HCT116 (cell line): ENCODE measurements at regions not wholly inside any gene's neighbourhood (a gene's known extent, or its start where the extent isn't known, plus 50 kb on each side); places are given as distances from the start of the nearest gene placed in this dataset.

Source experiments
- ATAC-seq: fragments of 200-7000 bp; cut with Tn5 transposase; 2 replicates; pipeline ENCODE4 v1.9.1; 2020; ENCODE audit warnings: mild to moderate bottlenecking, moderate library complexity
- BruUV-seq: library from RNA; stranded (reverse); fragments of 400-500 nt; replicated peaks from 2 replicates; lab custom pipeline; 2021; lab: Mats Ljungman, UMichigan
- CTCF ChIA-PET: fragments of 300-600 bp; sonication (Branson Sonifier 250); formaldehyde crosslinking; loops from one replicate; lab custom pipeline; 2021; ENCODE audit warnings: antibody characterized with exemption; lab: Charles Lee
- POLR2A ChIA-PET: fragments of 300-600, 350-600 bp; sonication (Branson Sonifier 250); formaldehyde crosslinking; loops from one replicate; lab custom pipeline; 2021; ENCODE audit warnings: antibody characterized with exemption; lab: Charles Lee
- RAD21 ChIA-PET, 2 experiments: fragments of 300-600 bp; sonication (Branson Sonifier 250); formaldehyde crosslinking; loops; one replicate each; lab custom pipeline; 2023; ENCODE audit warnings: low total read pairs in 2 of 2; ENCODE audit not compliant: uncharacterized antibody in 2 of 2, unreplicated experiment in 2 of 2, low non-redundant PET in 1 of 2; lab: Charles Lee
- DNase-seq: peaks from one replicate; pipeline ENCODE4 v3.0.0-alpha.2; 2010; ENCODE audit warnings: low read depth, low spot score
- H2AFZ ChIP-seq: fragments of 200-600 bp; shearing (Covaris generic), sonication (generic); 2 replicates; pipeline ENCODE4 v1.6.1; 2017; ENCODE audit warnings: low read depth, mixed run types, mixed read lengths, antibody characterized with exemption, low read length; ENCODE audit not compliant: poor library complexity, severe bottlenecking
- H3K27ac ChIP-seq: 2 replicates; pipeline ENCODE4 v1.5.1; 2012; ENCODE audit warnings: low read depth, low read length
- H3K27me3 ChIP-seq: fragments of 200-600 bp; sonication (generic); 2 replicates; pipeline ENCODE4 v1.6.1; 2016; ENCODE audit warnings: mixed run types, low read length, mixed read lengths; ENCODE audit not compliant: insufficient read depth
- H3K36me3 ChIP-seq, 2 experiments: fragments of 200-500 bp in 1 of 2; fragments of 200-600 bp in 1 of 2; sonication (Bioruptor generic) in 1 of 2; sonication (generic) in 1 of 2; 2 replicates each; pipeline versions ENCODE4 v1.5.1 to v1.6.1; 2014 to 2016; ENCODE audit warnings: low read length in 2 of 2, inconsistent platforms in 1 of 2, mixed read lengths in 1 of 2, mixed run types in 1 of 2; ENCODE audit not compliant: insufficient read depth in 2 of 2, control insufficient read depth in 1 of 2
- H3K4me1 ChIP-seq, 2 experiments: fragments of 200-600 bp in 1 of 2; sonication (generic) in 1 of 2; 2 replicates each; pipeline versions ENCODE4 v1.5.1 to v1.6.1; 2012 to 2017; ENCODE audit warnings: low read length in 2 of 2, inconsistent platforms in 1 of 2, mild to moderate bottlenecking in 1 of 2, mixed read lengths in 1 of 2, mixed run types in 1 of 2, moderate library complexity in 1 of 2; ENCODE audit not compliant: insufficient read depth in 2 of 2, control insufficient read depth in 1 of 2
- H3K4me2 ChIP-seq: fragments of 200-600 bp; sonication (generic); 2 replicates; pipeline ENCODE4 v1.6.1; 2017; ENCODE audit warnings: mixed run types, low read length, mixed read lengths
- H3K4me3 ChIP-seq, 2 experiments: fragments of 200-600 bp in 1 of 2; sonication (generic) in 1 of 2; replicated peaks in 1 of 2; 2 replicates each; pipeline ENCODE4 v1.5.1; 2011 to 2016; ENCODE audit warnings: low read length in 2 of 2, control low read depth in 1 of 2, low read depth in 1 of 2, mild to moderate bottlenecking in 1 of 2, mixed read lengths in 1 of 2, mixed run types in 1 of 2
- H3K79me2 ChIP-seq: fragments of 200-600 bp; sonication (generic); 2 replicates; pipeline ENCODE4 v1.6.1; 2017; ENCODE audit warnings: mild to moderate bottlenecking, mixed run types, low read length, moderate library complexity, mixed read lengths; ENCODE audit not compliant: insufficient read depth
- H3K9ac ChIP-seq: fragments of 200-600 bp; sonication (generic); 2 replicates; pipeline ENCODE4 v1.6.1; 2016; ENCODE audit warnings: low read length, mixed read lengths
- H3K9me2 ChIP-seq: fragments of 200-600 bp; sonication (generic), shearing (Covaris generic); 2 replicates; pipeline ENCODE4 v1.6.1; 2017; ENCODE audit warnings: mixed run types, mild to moderate bottlenecking, moderate library complexity; ENCODE audit not compliant: insufficient read depth
- H3K9me3 ChIP-seq, 2 experiments: fragments of 200-500 bp in 1 of 2; fragments of 200-600 bp in 1 of 2; sonication (Bioruptor generic) in 1 of 2; sonication (generic) in 1 of 2; 2 replicates each; pipeline ENCODE4 v1.6.1; 2014 to 2017; ENCODE audit warnings: low read length in 2 of 2, mixed read lengths in 2 of 2, inconsistent platforms in 1 of 2, low read depth in 1 of 2, mild to moderate bottlenecking in 1 of 2, mixed run types in 1 of 2, moderate library complexity in 1 of 2; ENCODE audit not compliant: control insufficient read depth in 1 of 2, insufficient read depth in 1 of 2
- H4K20me1 ChIP-seq: fragments of 200-600 bp; sonication (generic), shearing (Covaris generic); 2 replicates; pipeline ENCODE4 v1.6.1; 2017; ENCODE audit warnings: mixed run types, mild to moderate bottlenecking, moderate library complexity; ENCODE audit not compliant: insufficient read depth
- CTCF ChIP-seq, 3 experiments: fragments of 200-600 bp in 1 of 3; sonication (generic) in 1 of 3; IDR thresholded peaks in 2 of 3; conservative IDR thresholded peaks in 1 of 3; 2 replicates each; pipeline ENCODE4 v1.5.1; 2012 to 2017; ENCODE audit warnings: low read depth in 2 of 3, low read length in 2 of 3, antibody characterized with exemption in 1 of 3, borderline replicate concordance in 1 of 3, control low read depth in 1 of 3, mild to moderate bottlenecking in 1 of 3, mixed read lengths in 1 of 3, mixed run types in 1 of 3, moderate library complexity in 1 of 3; ENCODE audit not compliant: insufficient read depth in 1 of 3
- FOSL1 ChIP-seq: IDR thresholded peaks from 2 replicates; pipeline ENCODE4 v1.6.1; 2012; ENCODE audit warnings: low read depth
- JUND ChIP-seq: IDR thresholded peaks from 2 replicates; pipeline ENCODE4 v1.6.1; 2012
- POLR2A ChIP-seq: IDR thresholded peaks from 2 replicates; pipeline ENCODE4 v1.7.0; 2011; ENCODE audit warnings: borderline replicate concordance; ENCODE audit not compliant: insufficient read depth, insufficient read length; ENCODE audit errors: extremely low read depth
- POLR2AphosphoS5 ChIP-seq: IDR thresholded peaks from 2 replicates; pipeline ENCODE4 v1.6.1; 2011; ENCODE audit warnings: mild to moderate bottlenecking, low read depth, low read length, moderate library complexity
- SIN3A ChIP-seq: IDR thresholded peaks from 2 replicates; pipeline ENCODE4 v1.6.1; 2012; ENCODE audit warnings: low read depth
- SP1 ChIP-seq: IDR thresholded peaks from 2 replicates; pipeline ENCODE4 v1.6.1; 2012; ENCODE audit warnings: low read depth
- SRF ChIP-seq: IDR thresholded peaks from 2 replicates; pipeline ENCODE4 v1.6.1; 2012; ENCODE audit warnings: low read depth
- intact Hi-C: fragments of 100-400 bp; cut with micrococcal nuclease; formaldehyde crosslinking; loops from 2 replicates; pipeline ENCODE4 v1.10.0; 2022

- CTCF ChIA-PET = no interaction called here
- BruUV-seq = no TSS peak
- ATAC-seq (no peak), DNase-seq (no peak)
- H3K27me3 ChIP-seq = no peaks in the 10 kb centered on the region
- H3K9ac ChIP-seq = no peak overlapping the region
- POLR2A ChIA-PET = no interaction called here
- H3K27ac ChIP-seq = no peak overlapping the region
- H3K4me1 ChIP-seq = peaks cover 14 to 17% of the 10 kb centered on the region in 2 experiments; a peak in 3 of 4 replicates
- no peaks in the 10 kb centered on the region for H3K36me3 ChIP-seq
- H4K20me1 ChIP-seq = no peaks in the 10 kb centered on the region
- H3K4me3 ChIP-seq = no peak overlapping the region
- H3K79me2 ChIP-seq = no peaks in the 10 kb centered on the region
- TF ChIP-seq SP1 (no peak), CTCF (IDR thresholded peaks at IDR 0.05 in 2 of 3, conservative IDR thresholded peaks at IDR 0.05 in 1 of 3; ENCODE audit: borderline replicate concordance in 1 of 3, insufficient read depth in 1 of 3, low read depth in 2 of 3, low read length in 2 of 3) (no peak), POLR2A (no peak), FOSL1 (no peak)
- intact Hi-C loops = loop anchor here (10.0 kb wide), 1 partner anchor 433 kb away; no protein-coding TSS in a partner anchor
- no peak overlapping the region for H2AFZ ChIP-seq
- no peaks in the 10 kb centered on the region for H3K9me2 ChIP-seq
- H3K4me2 ChIP-seq = no peak overlapping the region
- RAD21 ChIA-PET = no interaction called here
- H3K9me3 ChIP-seq = peaks cover 2 to 3% of the 10 kb centered on the region in 2 experiments; a peak in 2 of 4 replicates
Measured at GRCh38 chr6:140462076-140462452, 1087.6 kb upstream of the CITED2 start.

- Histone ChIP-seq H2AFZ (no peak overlapping the region), H3K9ac (no peak overlapping the region), H3K4me2 (no peak overlapping the region), H3K4me1 (peaks cover 14 to 17% of the 10 kb centered on the region in 2 experiments; a peak in 3 of 4 replicates), H3K9me3 (no peaks in the 10 kb centered on the region), H3K9me2 (no peaks in the 10 kb centered on the region), H3K27ac (no peak overlapping the region), H3K4me3 (no peak overlapping the region), H3K79me2 (no peaks in the 10 kb centered on the region), H3K27me3 (no peaks in the 10 kb centered on the region), H4K20me1 (no peaks in the 10 kb centered on the region), H3K36me3 (no peaks in the 10 kb centered on the region)
- DNase-seq (no peak), ATAC-seq (no peak)
- RAD21 ChIA-PET = no interaction called here
- no TSS peak for BruUV-seq
- TF ChIP-seq CTCF (IDR thresholded peaks at IDR 0.05 in 2 of 3, conservative IDR thresholded peaks at IDR 0.05 in 1 of 3; ENCODE audit: borderline replicate concordance in 1 of 3, insufficient read depth in 1 of 3, low read depth in 2 of 3, low read length in 2 of 3) (no peak), JUND (no peak), POLR2AphosphoS5 (no peak), SIN3A (no peak), SP1 (no peak), SRF (no peak)
- intact Hi-C loops = loop anchor here (10.0 kb wide), 1 partner anchor 435 kb away; no protein-coding TSS in a partner anchor
- POLR2A ChIA-PET = no interaction called here
- CTCF ChIA-PET = no interaction called here
Measured at GRCh38 chr6:140460267-140460666, 1085.8 kb upstream of the CITED2 start.
